Liver (tissue), 8 donors: ENCODE measurements at regions not wholly inside any gene's neighbourhood (a gene's known extent, or its start where the extent isn't known, plus 50 kb on each side); places are given as distances from the start of the nearest gene placed in this dataset.

Source experiments
- DNase-seq: peaks from one replicate; pipeline ENCODE4 v3.0.0-alpha.2; 2017; ENCODE audit warnings: low spot score
- H3K27ac ChIP-seq, 2 donors: one replicate each; pipeline ENCODE4 v1.7.0; 2013; ENCODE audit warnings: inconsistent platforms in 2 of 2, low read length in 2 of 2, control low read depth in 1 of 2, low read depth in 1 of 2, mild to moderate bottlenecking in 1 of 2
- H3K27me3 ChIP-seq, 4 donors: one replicate each; pipeline versions ENCODE4 v1.6.1 to v1.7.0; 2013; ENCODE audit warnings: low read length in 3 of 4, inconsistent platforms in 1 of 4, mild to moderate bottlenecking in 1 of 4, moderate library complexity in 1 of 4; ENCODE audit not compliant: control insufficient read depth in 4 of 4, insufficient read depth in 4 of 4
- H3K36me3 ChIP-seq, 4 donors: one replicate each; pipeline versions ENCODE4 v1.6.1 to v1.7.0; 2013; ENCODE audit warnings: low read length in 3 of 4, mild to moderate bottlenecking in 3 of 4, low read depth in 1 of 4, moderate library complexity in 1 of 4; ENCODE audit not compliant: control insufficient read depth in 4 of 4, insufficient read depth in 3 of 4
- H3K4me1 ChIP-seq, 4 donors: one replicate each; pipeline versions ENCODE4 v1.6.1 to v1.7.0; 2013; ENCODE audit warnings: low read length in 3 of 4, mild to moderate bottlenecking in 3 of 4, moderate library complexity in 1 of 4; ENCODE audit not compliant: control insufficient read depth in 4 of 4, insufficient read depth in 4 of 4
- H3K4me3 ChIP-seq, 3 donors: one replicate each; pipeline versions ENCODE4 v1.6.1 to v1.7.0; 2013; ENCODE audit warnings: low read length in 3 of 3, control low read depth in 1 of 3, low read depth in 1 of 3, mild to moderate bottlenecking in 1 of 3
- H3K9ac ChIP-seq, 2 donors: one replicate each; pipeline ENCODE4 v1.7.0; 2013; ENCODE audit warnings: low read length in 2 of 2, mild to moderate bottlenecking in 2 of 2, moderate library complexity in 2 of 2, control low read depth in 1 of 2, low read depth in 1 of 2
- H3K9me3 ChIP-seq, 4 donors: one replicate each; pipeline versions ENCODE4 v1.6.1 to v1.7.0; 2013; ENCODE audit warnings: low read length in 3 of 4; ENCODE audit not compliant: control insufficient read depth in 4 of 4
- EGR1 ChIP-seq, 2 donors: IDR thresholded peaks; 2 replicates each; pipeline ENCODE4 v1.6.1; 2016 to 2018; ENCODE audit warnings: antibody characterized with exemption in 2 of 2, low read depth in 2 of 2
- FOXA1 ChIP-seq: IDR thresholded peaks from 2 replicates; pipeline ENCODE4 v1.6.1; 2016; ENCODE audit warnings: antibody characterized with exemption
- FOXA2 ChIP-seq: IDR thresholded peaks from 2 replicates; pipeline ENCODE4 v1.6.1; 2016; ENCODE audit warnings: antibody characterized with exemption
- GABPA ChIP-seq, 2 donors: IDR thresholded peaks in 1 of 2; conservative IDR thresholded peaks in 1 of 2; 2 replicates each; pipeline ENCODE4 v1.6.1; 2016; ENCODE audit warnings: antibody characterized with exemption in 2 of 2, mild to moderate bottlenecking in 1 of 2, moderate library complexity in 1 of 2
- HNF4A ChIP-seq, 2 donors: conservative IDR thresholded peaks; 2 replicates each; pipeline ENCODE4 v1.6.1; 2016; ENCODE audit warnings: antibody characterized with exemption in 2 of 2, mild to moderate bottlenecking in 2 of 2
- HNF4G ChIP-seq: IDR thresholded peaks from 2 replicates; pipeline ENCODE4 v1.6.1; 2016; ENCODE audit warnings: antibody characterized with exemption
- JUND ChIP-seq, 2 donors: IDR thresholded peaks; 2 replicates each; pipeline ENCODE4 v1.6.1; 2016; ENCODE audit warnings: antibody characterized with exemption in 2 of 2
- MAX ChIP-seq: IDR thresholded peaks from 2 replicates; pipeline ENCODE4 v1.6.1; 2016; ENCODE audit warnings: antibody characterized with exemption
- NR2F2 ChIP-seq: IDR thresholded peaks from 2 replicates; pipeline ENCODE4 v1.6.1; 2016; ENCODE audit warnings: antibody characterized with exemption
- RAD21 ChIP-seq, 2 donors: IDR thresholded peaks; 2 replicates each; pipeline ENCODE4 v1.6.1; 2016; ENCODE audit warnings: antibody characterized with exemption in 2 of 2, mild to moderate bottlenecking in 2 of 2
- REST ChIP-seq: IDR thresholded peaks from 2 replicates; pipeline ENCODE4 v1.6.1; 2016; ENCODE audit warnings: antibody characterized with exemption, mild to moderate bottlenecking
- RXRA ChIP-seq, 2 donors: IDR thresholded peaks; 2 replicates each; pipeline ENCODE4 v1.6.1; 2017 to 2018; ENCODE audit warnings: antibody characterized with exemption in 2 of 2, mild to moderate bottlenecking in 1 of 2
- SP1 ChIP-seq: IDR thresholded peaks from 2 replicates; pipeline ENCODE4 v1.6.1; 2018; ENCODE audit warnings: antibody characterized with exemption, mild to moderate bottlenecking
- TAF1 ChIP-seq: conservative IDR thresholded peaks from 2 replicates; pipeline ENCODE4 v1.6.1; 2016; ENCODE audit warnings: antibody characterized with exemption, mild to moderate bottlenecking
- YY1 ChIP-seq: IDR thresholded peaks from 2 replicates; pipeline ENCODE4 v1.6.1; 2016; ENCODE audit warnings: antibody characterized with exemption, mild to moderate bottlenecking
- WGBS: extraction: QIAGEN DNeasy Blood & Tissue Kit; methylation state at CpG from one replicate; pipeline ENCODE4 v1.1.7; 2013; 5-methylcytosine and 5-hydroxymethylcytosine counted together
- TF ChIP-seq, protein P1 (sequence below): IDR thresholded peaks from 2 replicates; pipeline ENCODE4 v1.6.1; 2016; ENCODE audit warnings: antibody characterized with exemption
- TF ChIP-seq, protein P2 (sequence below): fragments of 150-350 bp; IDR thresholded peaks from 2 replicates; pipeline ENCODE4 v1.5.1; 2017; ENCODE audit warnings: improper control_type of control experiment, low read depth, low read length; ENCODE audit not compliant: missing input control
- TF ChIP-seq, protein P3 (sequence below): IDR thresholded peaks from 2 replicates; pipeline ENCODE4 v1.6.1; 2016; ENCODE audit warnings: antibody characterized with exemption
- donor health status: healthy.
- donor health status: healthy.
- donor health status: healthy.
- donor health status: healthy.
- donor health status: healthy.

GRCh38 chr4:183763990-183764754, 105.1 kb downstream of the TRAPPC11 start:
- Histone ChIP-seq H3K36me3 (no peaks in the 10 kb centered on the region), H3K9me3 (no peaks in the 10 kb centered on the region), H3K4me3 (no peak overlapping the region), H3K9ac (no peak overlapping the region), H3K27me3 (no peaks in the 10 kb centered on the region), H3K4me1 (no peaks in the 10 kb centered on the region), H3K27ac (no peak overlapping the region)
- DNase-seq: no peak
- 87% methylated on average over 11 of the region's 11 CpGs for WGBS
- TF ChIP-seq, protein P1, sequence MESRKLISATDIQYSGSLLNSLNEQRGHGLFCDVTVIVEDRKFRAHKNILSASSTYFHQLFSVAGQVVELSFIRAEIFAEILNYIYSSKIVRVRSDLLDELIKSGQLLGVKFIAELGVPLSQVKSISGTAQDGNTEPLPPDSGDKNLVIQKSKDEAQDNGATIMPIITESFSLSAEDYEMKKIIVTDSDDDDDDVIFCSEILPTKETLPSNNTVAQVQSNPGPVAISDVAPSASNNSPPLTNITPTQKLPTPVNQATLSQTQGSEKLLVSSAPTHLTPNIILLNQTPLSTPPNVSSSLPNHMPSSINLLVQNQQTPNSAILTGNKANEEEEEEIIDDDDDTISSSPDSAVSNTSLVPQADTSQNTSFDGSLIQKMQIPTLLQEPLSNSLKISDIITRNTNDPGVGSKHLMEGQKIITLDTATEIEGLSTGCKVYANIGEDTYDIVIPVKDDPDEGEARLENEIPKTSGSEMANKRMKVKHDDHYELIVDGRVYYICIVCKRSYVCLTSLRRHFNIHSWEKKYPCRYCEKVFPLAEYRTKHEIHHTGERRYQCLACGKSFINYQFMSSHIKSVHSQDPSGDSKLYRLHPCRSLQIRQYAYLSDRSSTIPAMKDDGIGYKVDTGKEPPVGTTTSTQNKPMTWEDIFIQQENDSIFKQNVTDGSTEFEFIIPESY: no peak
- TF ChIP-seq RXRA (IDR thresholded peaks at IDR 0.05) (no peak), EGR1 (IDR thresholded peaks at IDR 0.05; ENCODE audit: low read depth in 2 of 2) (no peak), TAF1 (no peak), HNF4A (conservative IDR thresholded peaks at IDR 0.05) (no peak), JUND (IDR thresholded peaks at IDR 0.05) (no peak), FOXA2 (no peak), FOXA1 (no peak), MAX (no peak), REST (no peak), SP1 (no peak), NR2F2 (no peak), YY1 (no peak), GABPA (IDR thresholded peaks at IDR 0.05 in 1 of 2, conservative IDR thresholded peaks at IDR 0.05 in 1 of 2) (no peak), RAD21 (IDR thresholded peaks at IDR 0.05) (no peak), HNF4G (no peak)
- TF ChIP-seq, protein P2, sequence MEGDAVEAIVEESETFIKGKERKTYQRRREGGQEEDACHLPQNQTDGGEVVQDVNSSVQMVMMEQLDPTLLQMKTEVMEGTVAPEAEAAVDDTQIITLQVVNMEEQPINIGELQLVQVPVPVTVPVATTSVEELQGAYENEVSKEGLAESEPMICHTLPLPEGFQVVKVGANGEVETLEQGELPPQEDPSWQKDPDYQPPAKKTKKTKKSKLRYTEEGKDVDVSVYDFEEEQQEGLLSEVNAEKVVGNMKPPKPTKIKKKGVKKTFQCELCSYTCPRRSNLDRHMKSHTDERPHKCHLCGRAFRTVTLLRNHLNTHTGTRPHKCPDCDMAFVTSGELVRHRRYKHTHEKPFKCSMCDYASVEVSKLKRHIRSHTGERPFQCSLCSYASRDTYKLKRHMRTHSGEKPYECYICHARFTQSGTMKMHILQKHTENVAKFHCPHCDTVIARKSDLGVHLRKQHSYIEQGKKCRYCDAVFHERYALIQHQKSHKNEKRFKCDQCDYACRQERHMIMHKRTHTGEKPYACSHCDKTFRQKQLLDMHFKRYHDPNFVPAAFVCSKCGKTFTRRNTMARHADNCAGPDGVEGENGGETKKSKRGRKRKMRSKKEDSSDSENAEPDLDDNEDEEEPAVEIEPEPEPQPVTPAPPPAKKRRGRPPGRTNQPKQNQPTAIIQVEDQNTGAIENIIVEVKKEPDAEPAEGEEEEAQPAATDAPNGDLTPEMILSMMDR: no peak
- TF ChIP-seq, protein P3, sequence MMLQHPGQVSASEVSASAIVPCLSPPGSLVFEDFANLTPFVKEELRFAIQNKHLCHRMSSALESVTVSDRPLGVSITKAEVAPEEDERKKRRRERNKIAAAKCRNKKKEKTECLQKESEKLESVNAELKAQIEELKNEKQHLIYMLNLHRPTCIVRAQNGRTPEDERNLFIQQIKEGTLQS: no peak
